Loucy (cell line): ENCODE measurements at regions not wholly inside any gene's neighbourhood (a gene's known extent, or its start where the extent isn't known, plus 50 kb on each side); places are given as distances from the start of the nearest gene placed in this dataset.

ENCODE experiments used
- H2AFZ ChIP-seq: fragments of 200-600 bp; sonication (generic); 2 replicates; pipeline ENCODE4 v1.6.0; 2016; ENCODE audit warnings: antibody characterized with exemption, mild to moderate bottlenecking, low read length, moderate library complexity
- H3F3A ChIP-seq: fragments of 200-600 bp; 2 replicates; pipeline ENCODE4 v1.6.0; 2016; ENCODE audit warnings: antibody characterized with exemption, low read depth, mild to moderate bottlenecking
- H3K27me3 ChIP-seq: fragments of 200-600 bp; sonication (generic); 2 replicates; pipeline ENCODE4 v1.6.1; 2014; ENCODE audit warnings: low read length, mild to moderate bottlenecking; ENCODE audit not compliant: insufficient read depth, poor library complexity, severe bottlenecking
- H3K36me3 ChIP-seq: fragments of 200-600 bp; sonication (generic); 2 replicates; pipeline ENCODE4 v1.6.1; 2016; ENCODE audit warnings: low read length; ENCODE audit not compliant: insufficient read depth
- H3K4me1 ChIP-seq: fragments of 200-600 bp; sonication (generic); 2 replicates; pipeline ENCODE4 v1.5.1; 2014; ENCODE audit warnings: low read length, mild to moderate bottlenecking; ENCODE audit not compliant: insufficient read depth, poor library complexity, severe bottlenecking
- H3K4me2 ChIP-seq: fragments of 200-600 bp; sonication (generic); 2 replicates; pipeline ENCODE4 v1.6.0; 2014; ENCODE audit warnings: antibody characterized with exemption, low read length, low read depth, mild to moderate bottlenecking; ENCODE audit not compliant: poor library complexity, severe bottlenecking
- H3K4me3 ChIP-seq: fragments of 200-600 bp; sonication (generic); 2 replicates; pipeline ENCODE4 v1.5.1; 2014; ENCODE audit warnings: low read length, mild to moderate bottlenecking, mixed read lengths; ENCODE audit not compliant: poor library complexity, severe bottlenecking
- H3K79me2 ChIP-seq: fragments of 200-600 bp; sonication (generic); 2 replicates; pipeline ENCODE4 v1.6.1; 2014; ENCODE audit warnings: low read length; ENCODE audit not compliant: insufficient read depth
- H3K9ac ChIP-seq: fragments of 200-600 bp; sonication (generic); 2 replicates; pipeline ENCODE4 v1.6.0; 2014; ENCODE audit warnings: mild to moderate bottlenecking, low read depth, low read length, moderate library complexity; ENCODE audit not compliant: poor library complexity, severe bottlenecking
- H3K9me2 ChIP-seq: fragments of 200-600 bp; sonication (generic); replicated peaks from 2 replicates; pipeline ENCODE4 v1.6.1; 2016; ENCODE audit warnings: low read depth, low read length, mixed read lengths
- H3K9me3 ChIP-seq: fragments of 200-600 bp; sonication (generic); 2 replicates; pipeline ENCODE4 v1.6.1; 2014; ENCODE audit warnings: mild to moderate bottlenecking, antibody characterized with exemption, low read length, low read depth; ENCODE audit not compliant: insufficient read depth
- H4K20me1 ChIP-seq: fragments of 200-600 bp; sonication (generic); 2 replicates; pipeline ENCODE4 v1.6.0; 2014; ENCODE audit warnings: antibody characterized with exemption, low read length, mild to moderate bottlenecking; ENCODE audit not compliant: insufficient read depth, poor library complexity, severe bottlenecking
- EZH2phosphoT487 ChIP-seq: fragments of 200-600 bp; IDR thresholded peaks from 2 replicates; pipeline ENCODE4 v1.6.1; 2018; ENCODE audit warnings: antibody characterized with exemption, mild to moderate bottlenecking, moderate library complexity, borderline replicate concordance
- TF ChIP-seq, protein P1 (sequence below): fragments of 200-600 bp; sonication (generic); conservative IDR thresholded peaks from 2 replicates; pipeline ENCODE4 v1.5.1; 2014; ENCODE audit warnings: mild to moderate bottlenecking, antibody characterized with exemption, low read length

GRCh38 chr6:84816741-84817140 is 52.3 kb upstream of the TBX18 start:
- no peaks in the 10 kb centered on the region for H3K9me3 ChIP-seq
- no peak for TF ChIP-seq EZH2phosphoT487
- TF ChIP-seq, protein P1, sequence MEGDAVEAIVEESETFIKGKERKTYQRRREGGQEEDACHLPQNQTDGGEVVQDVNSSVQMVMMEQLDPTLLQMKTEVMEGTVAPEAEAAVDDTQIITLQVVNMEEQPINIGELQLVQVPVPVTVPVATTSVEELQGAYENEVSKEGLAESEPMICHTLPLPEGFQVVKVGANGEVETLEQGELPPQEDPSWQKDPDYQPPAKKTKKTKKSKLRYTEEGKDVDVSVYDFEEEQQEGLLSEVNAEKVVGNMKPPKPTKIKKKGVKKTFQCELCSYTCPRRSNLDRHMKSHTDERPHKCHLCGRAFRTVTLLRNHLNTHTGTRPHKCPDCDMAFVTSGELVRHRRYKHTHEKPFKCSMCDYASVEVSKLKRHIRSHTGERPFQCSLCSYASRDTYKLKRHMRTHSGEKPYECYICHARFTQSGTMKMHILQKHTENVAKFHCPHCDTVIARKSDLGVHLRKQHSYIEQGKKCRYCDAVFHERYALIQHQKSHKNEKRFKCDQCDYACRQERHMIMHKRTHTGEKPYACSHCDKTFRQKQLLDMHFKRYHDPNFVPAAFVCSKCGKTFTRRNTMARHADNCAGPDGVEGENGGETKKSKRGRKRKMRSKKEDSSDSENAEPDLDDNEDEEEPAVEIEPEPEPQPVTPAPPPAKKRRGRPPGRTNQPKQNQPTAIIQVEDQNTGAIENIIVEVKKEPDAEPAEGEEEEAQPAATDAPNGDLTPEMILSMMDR = no peak
- H4K20me1 ChIP-seq = no peaks in the 10 kb centered on the region
- H3K36me3 ChIP-seq = no peaks in the 10 kb centered on the region
- no peak overlapping the region for H3K4me2 ChIP-seq
- H3K79me2 ChIP-seq = no peaks in the 10 kb centered on the region
- no peak overlapping the region for H3K9ac ChIP-seq
- H3K27me3 ChIP-seq = no peaks in the 10 kb centered on the region
- H3F3A ChIP-seq = no peaks in the 10 kb centered on the region
- H2AFZ ChIP-seq = no peak overlapping the region
- H3K4me3 ChIP-seq = no peak overlapping the region
- no peaks in the 10 kb centered on the region for H3K9me2 ChIP-seq
- H3K4me1 ChIP-seq = no peaks in the 10 kb centered on the region

DNA sequence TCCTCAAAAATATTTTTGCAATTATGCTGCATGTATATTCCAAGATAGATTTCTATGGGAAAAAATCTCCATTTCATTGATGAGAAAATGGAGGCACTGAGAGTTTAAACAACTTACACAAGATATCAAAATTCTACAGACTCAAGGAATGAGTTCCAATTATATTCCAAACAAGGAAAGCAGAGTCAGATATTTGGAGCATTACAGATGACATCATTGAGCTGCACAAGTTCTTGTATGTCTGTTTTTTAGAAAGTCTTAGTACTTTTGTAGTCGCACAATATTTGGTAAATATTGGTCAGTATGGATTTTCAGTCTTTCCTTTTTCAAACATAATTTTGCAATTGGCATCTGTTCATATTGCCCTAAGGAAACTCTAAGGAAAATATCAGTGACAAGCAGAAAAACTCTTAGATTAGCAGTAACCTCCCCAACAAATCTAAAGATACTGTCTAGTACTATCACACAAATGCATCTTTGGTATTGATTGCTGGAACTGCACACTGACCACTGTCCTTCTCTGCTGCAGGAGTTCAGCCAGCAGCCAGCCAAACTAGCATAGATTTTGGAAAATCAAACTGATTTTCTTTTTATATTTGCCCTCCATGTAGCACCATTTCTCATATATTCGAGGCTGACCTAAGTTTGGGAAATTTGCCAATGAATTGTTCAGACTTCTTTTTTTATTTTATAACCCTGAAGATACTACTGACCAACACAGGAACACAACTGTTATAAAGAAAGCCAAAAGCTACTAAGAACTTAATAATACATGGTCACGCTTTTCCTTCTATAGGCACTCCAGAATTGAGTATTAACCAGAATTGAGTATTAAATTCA is 51.7 kb upstream of the TBX18 start:
- no peaks in the 10 kb centered on the region for H4K20me1 ChIP-seq
- no peak overlapping the region for H3K9ac ChIP-seq
- peak overlapping the region; percentile 53 for H2AFZ ChIP-seq
- TF ChIP-seq, protein P1 = no peak
- no peak for TF ChIP-seq EZH2phosphoT487
- peak overlapping the region; percentile 30 for H3K4me2 ChIP-seq
- no peaks in the 10 kb centered on the region for H3K9me3 ChIP-seq
- H3K9me2 ChIP-seq = no peaks in the 10 kb centered on the region
- no peaks in the 10 kb centered on the region for H3K36me3 ChIP-seq
- no peaks in the 10 kb centered on the region for H3K4me1 ChIP-seq
- H3K79me2 ChIP-seq = no peaks in the 10 kb centered on the region
- H3K4me3 ChIP-seq = no peak overlapping the region
- no peaks in the 10 kb centered on the region for H3F3A ChIP-seq
- no peaks in the 10 kb centered on the region for H3K27me3 ChIP-seq
